HCT116 (cell line): ENCODE measurements at regions not wholly inside any gene's neighbourhood (a gene's known extent, or its start where the extent isn't known, plus 50 kb on each side); places are given as distances from the start of the nearest gene placed in this dataset.

Source experiments
- ATAC-seq: fragments of 200-7000 bp; cut with Tn5 transposase; 2 replicates; pipeline ENCODE4 v1.9.1; 2020; ENCODE audit warnings: mild to moderate bottlenecking, moderate library complexity
- BruUV-seq: library from RNA; stranded (reverse); fragments of 400-500 nt; replicated peaks from 2 replicates; lab custom pipeline; 2021; lab: Mats Ljungman, UMichigan
- CTCF ChIA-PET: fragments of 300-600 bp; sonication (Branson Sonifier 250); formaldehyde crosslinking; loops from one replicate; lab custom pipeline; 2021; ENCODE audit warnings: antibody characterized with exemption; lab: Charles Lee
- POLR2A ChIA-PET: fragments of 300-600, 350-600 bp; sonication (Branson Sonifier 250); formaldehyde crosslinking; loops from one replicate; lab custom pipeline; 2021; ENCODE audit warnings: antibody characterized with exemption; lab: Charles Lee
- RAD21 ChIA-PET, 2 experiments: fragments of 300-600 bp; sonication (Branson Sonifier 250); formaldehyde crosslinking; loops; one replicate each; lab custom pipeline; 2023; ENCODE audit warnings: low total read pairs in 2 of 2; ENCODE audit not compliant: uncharacterized antibody in 2 of 2, unreplicated experiment in 2 of 2, low non-redundant PET in 1 of 2; lab: Charles Lee
- DNase-seq: peaks from one replicate; pipeline ENCODE4 v3.0.0-alpha.2; 2010; ENCODE audit warnings: low read depth, low spot score
- H2AFZ ChIP-seq: fragments of 200-600 bp; shearing (Covaris generic), sonication (generic); 2 replicates; pipeline ENCODE4 v1.6.1; 2017; ENCODE audit warnings: low read depth, mixed run types, mixed read lengths, antibody characterized with exemption, low read length; ENCODE audit not compliant: poor library complexity, severe bottlenecking
- H3K27ac ChIP-seq: 2 replicates; pipeline ENCODE4 v1.5.1; 2012; ENCODE audit warnings: low read depth, low read length
- H3K27me3 ChIP-seq: fragments of 200-600 bp; sonication (generic); 2 replicates; pipeline ENCODE4 v1.6.1; 2016; ENCODE audit warnings: mixed run types, low read length, mixed read lengths; ENCODE audit not compliant: insufficient read depth
- H3K36me3 ChIP-seq, 2 experiments: fragments of 200-500 bp in 1 of 2; fragments of 200-600 bp in 1 of 2; sonication (Bioruptor generic) in 1 of 2; sonication (generic) in 1 of 2; 2 replicates each; pipeline versions ENCODE4 v1.5.1 to v1.6.1; 2014 to 2016; ENCODE audit warnings: low read length in 2 of 2, inconsistent platforms in 1 of 2, mixed read lengths in 1 of 2, mixed run types in 1 of 2; ENCODE audit not compliant: insufficient read depth in 2 of 2, control insufficient read depth in 1 of 2
- H3K4me1 ChIP-seq, 2 experiments: fragments of 200-600 bp in 1 of 2; sonication (generic) in 1 of 2; 2 replicates each; pipeline versions ENCODE4 v1.5.1 to v1.6.1; 2012 to 2017; ENCODE audit warnings: low read length in 2 of 2, inconsistent platforms in 1 of 2, mild to moderate bottlenecking in 1 of 2, mixed read lengths in 1 of 2, mixed run types in 1 of 2, moderate library complexity in 1 of 2; ENCODE audit not compliant: insufficient read depth in 2 of 2, control insufficient read depth in 1 of 2
- H3K4me2 ChIP-seq: fragments of 200-600 bp; sonication (generic); 2 replicates; pipeline ENCODE4 v1.6.1; 2017; ENCODE audit warnings: mixed run types, low read length, mixed read lengths
- H3K4me3 ChIP-seq, 2 experiments: fragments of 200-600 bp in 1 of 2; sonication (generic) in 1 of 2; replicated peaks in 1 of 2; 2 replicates each; pipeline ENCODE4 v1.5.1; 2011 to 2016; ENCODE audit warnings: low read length in 2 of 2, control low read depth in 1 of 2, low read depth in 1 of 2, mild to moderate bottlenecking in 1 of 2, mixed read lengths in 1 of 2, mixed run types in 1 of 2
- H3K79me2 ChIP-seq: fragments of 200-600 bp; sonication (generic); 2 replicates; pipeline ENCODE4 v1.6.1; 2017; ENCODE audit warnings: mild to moderate bottlenecking, mixed run types, low read length, moderate library complexity, mixed read lengths; ENCODE audit not compliant: insufficient read depth
- H3K9ac ChIP-seq: fragments of 200-600 bp; sonication (generic); 2 replicates; pipeline ENCODE4 v1.6.1; 2016; ENCODE audit warnings: low read length, mixed read lengths
- H3K9me2 ChIP-seq: fragments of 200-600 bp; sonication (generic), shearing (Covaris generic); 2 replicates; pipeline ENCODE4 v1.6.1; 2017; ENCODE audit warnings: mixed run types, mild to moderate bottlenecking, moderate library complexity; ENCODE audit not compliant: insufficient read depth
- H3K9me3 ChIP-seq, 2 experiments: fragments of 200-500 bp in 1 of 2; fragments of 200-600 bp in 1 of 2; sonication (Bioruptor generic) in 1 of 2; sonication (generic) in 1 of 2; 2 replicates each; pipeline ENCODE4 v1.6.1; 2014 to 2017; ENCODE audit warnings: low read length in 2 of 2, mixed read lengths in 2 of 2, inconsistent platforms in 1 of 2, low read depth in 1 of 2, mild to moderate bottlenecking in 1 of 2, mixed run types in 1 of 2, moderate library complexity in 1 of 2; ENCODE audit not compliant: control insufficient read depth in 1 of 2, insufficient read depth in 1 of 2
- H4K20me1 ChIP-seq: fragments of 200-600 bp; sonication (generic), shearing (Covaris generic); 2 replicates; pipeline ENCODE4 v1.6.1; 2017; ENCODE audit warnings: mixed run types, mild to moderate bottlenecking, moderate library complexity; ENCODE audit not compliant: insufficient read depth
- CBX3 ChIP-seq: IDR thresholded peaks from 2 replicates; pipeline ENCODE4 v1.6.1; 2012; ENCODE audit warnings: low read depth
- CEBPB ChIP-seq: IDR thresholded peaks from 2 replicates; pipeline ENCODE4 v1.6.1; 2012; ENCODE audit warnings: low read depth
- EGR1 ChIP-seq: IDR thresholded peaks from 2 replicates; pipeline ENCODE4 v1.6.1; 2012; ENCODE audit warnings: low read depth
- FOSL1 ChIP-seq: IDR thresholded peaks from 2 replicates; pipeline ENCODE4 v1.6.1; 2012; ENCODE audit warnings: low read depth
- JUND ChIP-seq: IDR thresholded peaks from 2 replicates; pipeline ENCODE4 v1.6.1; 2012
- POLR2A ChIP-seq: IDR thresholded peaks from 2 replicates; pipeline ENCODE4 v1.7.0; 2011; ENCODE audit warnings: borderline replicate concordance; ENCODE audit not compliant: insufficient read depth, insufficient read length; ENCODE audit errors: extremely low read depth
- POLR2AphosphoS5 ChIP-seq: IDR thresholded peaks from 2 replicates; pipeline ENCODE4 v1.6.1; 2011; ENCODE audit warnings: mild to moderate bottlenecking, low read depth, low read length, moderate library complexity
- RAD21 ChIP-seq: IDR thresholded peaks from 2 replicates; pipeline ENCODE4 v1.6.1; 2012; ENCODE audit warnings: low read depth, mild to moderate bottlenecking
- SP1 ChIP-seq: IDR thresholded peaks from 2 replicates; pipeline ENCODE4 v1.6.1; 2012; ENCODE audit warnings: low read depth
- SRF ChIP-seq: IDR thresholded peaks from 2 replicates; pipeline ENCODE4 v1.6.1; 2012; ENCODE audit warnings: low read depth
- YY1 ChIP-seq: IDR thresholded peaks from 2 replicates; pipeline ENCODE4 v1.6.1; 2011; ENCODE audit warnings: low read length, low read depth, moderate library complexity, mild to moderate bottlenecking; ENCODE audit not compliant: insufficient replicate concordance; ENCODE audit errors: extremely low read depth
- ZFX ChIP-seq: fragments of 450-650 bp; IDR thresholded peaks from 2 replicates; pipeline ENCODE4 v1.6.1; 2017
- ZNF274 ChIP-seq: fragments of 200-500 bp; sonication (Bioruptor generic); IDR thresholded peaks from 2 replicates; pipeline ENCODE4 v1.6.1; 2014; ENCODE audit warnings: mild to moderate bottlenecking, low read depth, low read length, inconsistent platforms
- intact Hi-C: fragments of 100-400 bp; cut with micrococcal nuclease; formaldehyde crosslinking; loops from 2 replicates; pipeline ENCODE4 v1.10.0; 2022
- TF ChIP-seq, protein P1 (sequence below), 3 experiments: fragments of 200-600 bp in 1 of 3; sonication (generic) in 1 of 3; IDR thresholded peaks in 2 of 3; conservative IDR thresholded peaks in 1 of 3; 2 replicates each; pipeline ENCODE4 v1.5.1; 2012 to 2017; ENCODE audit warnings: low read depth in 2 of 3, low read length in 2 of 3, antibody characterized with exemption in 1 of 3, borderline replicate concordance in 1 of 3, control low read depth in 1 of 3, mild to moderate bottlenecking in 1 of 3, mixed read lengths in 1 of 3, mixed run types in 1 of 3, moderate library complexity in 1 of 3; ENCODE audit not compliant: insufficient read depth in 1 of 3
- TF ChIP-seq, protein P2 (sequence below): IDR thresholded peaks from 2 replicates; pipeline ENCODE4 v1.6.1; 2011; ENCODE audit warnings: mild to moderate bottlenecking, low read length, moderate library complexity; ENCODE audit not compliant: insufficient replicate concordance; ENCODE audit errors: extremely low read depth
- TF ChIP-seq, protein P3 (sequence below): IDR thresholded peaks from 2 replicates; pipeline ENCODE4 v1.6.1; 2012

DNA sequence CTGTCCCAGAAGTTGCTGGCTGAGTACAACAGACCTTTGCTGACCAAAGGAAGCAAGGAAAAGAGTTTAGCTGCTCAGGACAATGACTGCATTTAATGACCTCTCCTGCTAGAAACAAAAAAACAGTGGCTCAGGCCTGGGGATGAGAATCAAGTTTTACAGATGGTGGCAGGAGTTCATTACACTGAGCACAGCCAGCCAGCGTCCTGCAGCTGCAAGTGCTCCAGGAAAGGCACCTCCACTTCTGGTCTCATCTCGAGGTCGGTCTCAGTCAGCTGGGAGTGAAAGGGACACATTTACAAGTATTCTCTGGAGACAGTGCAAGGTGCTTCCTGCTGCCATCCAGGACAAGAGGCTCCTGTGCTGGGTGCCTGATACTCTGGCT, 362.7 kb downstream of the THBS2 start:
- Histone ChIP-seq H3K4me3 (no peak overlapping the region), H3K36me3 (no peaks in the 10 kb centered on the region), H3K9ac (no peak overlapping the region), H3K4me1 (peaks cover 0 to 12% of the 10 kb centered on the region in 2 experiments; a peak in 2 of 4 replicates), H3K79me2 (no peaks in the 10 kb centered on the region), H3K4me2 (no peak overlapping the region), H3K27ac (no peak overlapping the region), H4K20me1 (no peaks in the 10 kb centered on the region)
- CTCF ChIA-PET = interaction anchor here (0.7 to 2.4 kb wide), 2 partner anchors 521 to 1633 kb away, joined by 3 to 12 read pairs; no protein-coding TSS in a partner anchor
- TF ChIP-seq EGR1 = no peak
- TF ChIP-seq YY1 = no peak
- no peak for TF ChIP-seq SRF
- TF ChIP-seq, protein P1, sequence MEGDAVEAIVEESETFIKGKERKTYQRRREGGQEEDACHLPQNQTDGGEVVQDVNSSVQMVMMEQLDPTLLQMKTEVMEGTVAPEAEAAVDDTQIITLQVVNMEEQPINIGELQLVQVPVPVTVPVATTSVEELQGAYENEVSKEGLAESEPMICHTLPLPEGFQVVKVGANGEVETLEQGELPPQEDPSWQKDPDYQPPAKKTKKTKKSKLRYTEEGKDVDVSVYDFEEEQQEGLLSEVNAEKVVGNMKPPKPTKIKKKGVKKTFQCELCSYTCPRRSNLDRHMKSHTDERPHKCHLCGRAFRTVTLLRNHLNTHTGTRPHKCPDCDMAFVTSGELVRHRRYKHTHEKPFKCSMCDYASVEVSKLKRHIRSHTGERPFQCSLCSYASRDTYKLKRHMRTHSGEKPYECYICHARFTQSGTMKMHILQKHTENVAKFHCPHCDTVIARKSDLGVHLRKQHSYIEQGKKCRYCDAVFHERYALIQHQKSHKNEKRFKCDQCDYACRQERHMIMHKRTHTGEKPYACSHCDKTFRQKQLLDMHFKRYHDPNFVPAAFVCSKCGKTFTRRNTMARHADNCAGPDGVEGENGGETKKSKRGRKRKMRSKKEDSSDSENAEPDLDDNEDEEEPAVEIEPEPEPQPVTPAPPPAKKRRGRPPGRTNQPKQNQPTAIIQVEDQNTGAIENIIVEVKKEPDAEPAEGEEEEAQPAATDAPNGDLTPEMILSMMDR (IDR thresholded peaks at IDR 0.05 in 2 of 3, conservative IDR thresholded peaks at IDR 0.05 in 1 of 3; ENCODE audit: borderline replicate concordance in 1 of 3, insufficient read depth in 1 of 3, low read depth in 2 of 3, low read length in 2 of 3) = no peak
- TF ChIP-seq, protein P2, sequence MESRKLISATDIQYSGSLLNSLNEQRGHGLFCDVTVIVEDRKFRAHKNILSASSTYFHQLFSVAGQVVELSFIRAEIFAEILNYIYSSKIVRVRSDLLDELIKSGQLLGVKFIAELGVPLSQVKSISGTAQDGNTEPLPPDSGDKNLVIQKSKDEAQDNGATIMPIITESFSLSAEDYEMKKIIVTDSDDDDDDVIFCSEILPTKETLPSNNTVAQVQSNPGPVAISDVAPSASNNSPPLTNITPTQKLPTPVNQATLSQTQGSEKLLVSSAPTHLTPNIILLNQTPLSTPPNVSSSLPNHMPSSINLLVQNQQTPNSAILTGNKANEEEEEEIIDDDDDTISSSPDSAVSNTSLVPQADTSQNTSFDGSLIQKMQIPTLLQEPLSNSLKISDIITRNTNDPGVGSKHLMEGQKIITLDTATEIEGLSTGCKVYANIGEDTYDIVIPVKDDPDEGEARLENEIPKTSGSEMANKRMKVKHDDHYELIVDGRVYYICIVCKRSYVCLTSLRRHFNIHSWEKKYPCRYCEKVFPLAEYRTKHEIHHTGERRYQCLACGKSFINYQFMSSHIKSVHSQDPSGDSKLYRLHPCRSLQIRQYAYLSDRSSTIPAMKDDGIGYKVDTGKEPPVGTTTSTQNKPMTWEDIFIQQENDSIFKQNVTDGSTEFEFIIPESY = no peak
- no peak for TF ChIP-seq RAD21
- no peak for TF ChIP-seq ZFX
- no peak for TF ChIP-seq SP1
- TF ChIP-seq CBX3 = no peak
- TF ChIP-seq, protein P3, sequence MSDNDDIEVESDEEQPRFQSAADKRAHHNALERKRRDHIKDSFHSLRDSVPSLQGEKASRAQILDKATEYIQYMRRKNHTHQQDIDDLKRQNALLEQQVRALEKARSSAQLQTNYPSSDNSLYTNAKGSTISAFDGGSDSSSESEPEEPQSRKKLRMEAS = no peak
- TF ChIP-seq ZNF274 = no peak
- no peak for TF ChIP-seq FOSL1
- no peak for TF ChIP-seq CEBPB
- TF ChIP-seq JUND = no peak
- TF ChIP-seq POLR2AphosphoS5 = no peak
- no peak for TF ChIP-seq POLR2A
- TF ChIP-seq, all 23 proteins: peak for 0
- Histone ChIP-seq H3K9me3 (no peaks in the 10 kb centered on the region), H3K9me2 (no peaks in the 10 kb centered on the region), H3K27me3 (no peaks in the 10 kb centered on the region), H2AFZ (no peak overlapping the region)
- ATAC-seq (no peak), DNase-seq (no peak)
- POLR2A ChIA-PET = no interaction called here
- BruUV-seq = no TSS peak
- intact Hi-C loops = no loop called here
- RAD21 ChIA-PET = no interaction called here
